ENCODE measurements at regions not wholly inside any gene's neighbourhood (a gene's known extent, or its start where the extent isn't known, plus 50 kb on each side); places are given as distances from the start of the nearest gene placed in this dataset.

GRCh38 chr21:35198565-35198964, 149.5 kb upstream of the RUNX1 start:
- H3K4me3 Mint-ChIP-seq (ENCODE audit: unreplicated experiment), result no peak overlapping the region

GRCh38 chr21:35197992-35198431, 148.9 kb upstream of the RUNX1 start:
- Mint-ChIP-seq H3K9me3 (ENCODE audit: low read depth) (peaks cover 9% of the 10 kb centered on the region), H3K36me3 (ENCODE audit: low read depth) (no peaks in the 10 kb centered on the region), H3K27ac (ENCODE audit: unreplicated experiment) (peak overlapping the region; percentile 87), H3K4me3 (ENCODE audit: unreplicated experiment) (no peak overlapping the region), H3K27me3 (ENCODE audit: low read depth) (no peaks in the 10 kb centered on the region), H3K4me1 (ENCODE audit: low read depth) (peaks cover 42% of the 10 kb centered on the region)
- no peak for DNase-seq (ENCODE audit: low spot score)
- no peak for TF ChIP-seq CTCF (IDR thresholded peaks at IDR 0.05)

More at GRCh38 chr21:35198565-35198964, 149.5 kb upstream of the RUNX1 start:
- Mint-ChIP-seq H3K27ac (ENCODE audit: unreplicated experiment) (peak overlapping the region; percentile 87), H3K9me3 (ENCODE audit: low read depth) (peaks cover 9% of the 10 kb centered on the region), H3K27me3 (ENCODE audit: low read depth) (no peaks in the 10 kb centered on the region), H3K36me3 (ENCODE audit: low read depth) (no peaks in the 10 kb centered on the region), H3K4me1 (ENCODE audit: low read depth) (peaks cover 48% of the 10 kb centered on the region)
- TF ChIP-seq CTCF (IDR thresholded peaks at IDR 0.05), result no peak
- no peak for DNase-seq (ENCODE audit: low spot score)

- Mint-ChIP-seq H3K27ac (ENCODE audit: unreplicated experiment) (no peak overlapping the region), H3K9me3 (ENCODE audit: low read depth) (peaks cover 9% of the 10 kb centered on the region), H3K4me1 (ENCODE audit: low read depth) (peaks cover 34% of the 10 kb centered on the region), H3K36me3 (ENCODE audit: low read depth) (no peaks in the 10 kb centered on the region), H3K4me3 (ENCODE audit: unreplicated experiment) (no peak overlapping the region), H3K27me3 (ENCODE audit: low read depth) (no peaks in the 10 kb centered on the region)
- no peak for TF ChIP-seq CTCF (IDR thresholded peaks at IDR 0.05)
- no peak for DNase-seq (ENCODE audit: low spot score)
Observed at GRCh38 chr21:35197191-35197590, 148.1 kb upstream of the RUNX1 start.

GRCh38 chr21:35196128-35196527, 147.0 kb upstream of the RUNX1 start:
- no peak for TF ChIP-seq CTCF (IDR thresholded peaks at IDR 0.05)
- DNase-seq (ENCODE audit: low spot score), result no peak
- Mint-ChIP-seq H3K4me3 (ENCODE audit: unreplicated experiment) (no peak overlapping the region), H3K27me3 (ENCODE audit: low read depth) (no peaks in the 10 kb centered on the region), H3K4me1 (ENCODE audit: low read depth) (peaks cover 25% of the 10 kb centered on the region), H3K9me3 (ENCODE audit: low read depth) (peaks cover 9% of the 10 kb centered on the region), H3K36me3 (ENCODE audit: low read depth) (no peaks in the 10 kb centered on the region), H3K27ac (ENCODE audit: unreplicated experiment) (no peak overlapping the region)

GRCh38 chr21:35195232-35195631, 146.1 kb upstream of the RUNX1 start:
- no peaks in the 10 kb centered on the region for H3K36me3 Mint-ChIP-seq (ENCODE audit: low read depth)
- no peak overlapping the region for H3K4me3 Mint-ChIP-seq (ENCODE audit: unreplicated experiment)
- H3K27ac Mint-ChIP-seq (ENCODE audit: unreplicated experiment), result no peak overlapping the region
- peaks cover 30% of the 10 kb centered on the region for H3K4me1 Mint-ChIP-seq (ENCODE audit: low read depth)
- DNase-seq (ENCODE audit: low spot score), result no peak
- TF ChIP-seq CTCF (IDR thresholded peaks at IDR 0.05), result no peak
- H3K9me3 Mint-ChIP-seq (ENCODE audit: low read depth), result peaks cover 9% of the 10 kb centered on the region
- no peaks in the 10 kb centered on the region for H3K27me3 Mint-ChIP-seq (ENCODE audit: low read depth)
